Activated CD4-positive, alpha-beta T cell treated with anti-CD3 and anti-CD28 coated beads, Interleukin-2, amount 50 U/mL, for 24 hours (primary cell): ENCODE measurements at regions not wholly inside any gene's neighbourhood (a gene's known extent, or its start where the extent isn't known, plus 50 kb on each side); places are given as distances from the start of the nearest gene placed in this dataset.
"Not testable (repeated sequence)": the region's sequence is repeated elsewhere in the genome, so short reads cannot be mapped to it uniquely, and the experiment has no call there.

ENCODE experiments used
- DNase-seq, 2 donors: peaks; one replicate each; pipeline ENCODE4 v3.0.0-alpha.2; 2020; ENCODE audit warnings: low read depth in 1 of 2, low spot score in 1 of 2

GRCh38 chr1:147071142-147071541, 101.1 kb downstream of the PRKAB2 start:
- no peak for DNase-seq

GRCh38 chr1:147062956-147063355, 109.3 kb downstream of the PRKAB2 start:
- DNase-seq, result no peak

DNA sequence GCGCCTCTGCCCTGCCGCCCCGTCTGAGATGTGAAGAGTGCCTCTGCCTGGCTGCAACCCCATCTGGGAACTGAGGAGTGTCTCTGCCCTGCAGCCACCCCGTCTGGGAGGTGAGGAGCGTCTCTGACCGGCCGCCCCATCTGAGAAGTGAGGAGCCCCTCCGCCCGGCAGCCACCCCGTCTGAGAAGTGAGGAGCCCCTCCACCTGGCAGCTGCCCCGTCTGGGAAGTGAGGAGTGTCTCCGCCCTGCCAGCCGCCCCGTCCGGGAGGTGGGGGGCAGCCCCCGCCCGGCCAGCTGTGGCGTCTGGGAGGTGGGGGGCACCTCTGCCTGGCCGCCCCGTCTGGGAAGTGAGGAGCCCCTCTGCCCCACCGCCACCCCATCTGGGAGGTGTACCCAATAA, 110.4 kb downstream of the PRKAB2 start:
- DNase-seq, result not testable (repeated sequence)

DNA sequence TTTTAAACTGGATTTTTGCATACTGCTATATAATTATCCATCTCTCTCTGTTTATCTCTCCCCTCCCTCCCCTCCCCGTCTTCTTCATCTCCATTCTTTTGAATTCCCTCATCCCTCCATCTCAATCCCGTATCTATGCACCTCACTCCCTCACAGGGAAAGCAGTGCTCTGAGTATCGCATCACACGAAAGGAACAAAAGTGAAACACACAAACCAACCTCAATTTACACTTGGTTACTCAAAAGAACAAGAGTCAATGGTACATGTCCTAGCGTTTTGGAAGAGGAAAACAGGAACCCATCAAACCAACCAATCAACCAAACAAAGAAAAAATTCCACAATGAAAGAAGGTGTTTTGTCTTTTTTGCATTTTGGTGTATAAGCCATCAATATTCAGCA, 115.1 kb downstream of the NBPF12 start:
- no peak for DNase-seq

DNA sequence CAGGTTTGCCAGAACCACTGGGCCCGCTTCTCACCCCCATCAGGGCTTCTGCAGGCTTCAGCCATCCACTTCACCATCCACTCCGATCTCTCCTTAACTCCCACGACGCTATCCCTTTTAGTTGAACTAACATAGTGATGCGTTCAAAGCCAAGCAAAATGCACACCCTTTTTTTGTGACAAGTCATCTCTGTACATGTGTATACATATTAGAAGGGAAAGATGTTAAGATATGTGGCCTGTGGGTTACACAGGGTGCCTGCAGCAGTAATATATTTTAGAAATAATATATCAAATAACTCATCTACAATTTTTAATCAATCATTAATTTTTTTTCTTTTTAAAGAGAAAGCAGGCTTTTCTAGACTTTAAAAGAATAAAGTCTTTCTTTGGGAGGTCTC, 114.6 kb downstream of the NBPF12 start:
- no peak for DNase-seq

DNA sequence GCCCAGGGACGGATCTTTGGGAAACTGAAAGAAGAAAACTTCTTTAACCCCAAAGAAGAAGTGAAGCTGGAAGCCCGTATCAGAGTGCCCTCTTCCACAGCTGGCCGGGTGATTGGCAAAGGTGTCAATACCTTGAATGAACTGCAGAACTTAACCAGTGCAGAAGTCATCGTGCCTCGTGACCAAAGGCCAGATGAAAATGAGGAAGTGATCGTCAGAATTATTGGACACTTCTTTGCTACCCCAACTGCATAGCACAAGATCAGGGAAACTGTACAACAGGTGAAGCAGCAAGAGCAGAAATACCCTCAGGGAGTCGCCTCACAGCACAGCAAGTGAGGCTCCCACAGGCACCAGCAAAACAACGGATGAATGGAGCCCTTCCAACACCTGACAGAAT, 114.0 kb downstream of the NBPF12 start:
- DNase-seq, result no peak

DNA sequence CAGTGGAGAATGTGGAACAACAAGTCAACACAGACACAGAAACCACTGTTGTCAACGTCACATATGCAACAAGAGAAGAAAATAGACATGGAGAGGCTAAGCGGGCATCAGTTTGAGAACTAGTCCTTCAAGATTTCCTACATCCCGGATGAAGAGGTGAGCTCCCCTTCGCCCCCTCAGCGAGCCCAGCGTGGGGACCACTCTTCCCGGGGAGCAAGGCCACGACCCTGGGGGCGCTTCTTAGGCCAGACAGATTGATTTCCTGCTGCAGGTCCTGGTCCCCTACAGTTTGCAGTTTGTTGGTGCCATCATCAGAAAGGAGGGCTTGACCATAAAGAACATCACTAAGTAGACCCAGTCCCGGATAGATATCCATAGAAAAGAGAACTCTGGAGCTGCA, 113.0 kb downstream of the NBPF12 start:
- no peak for DNase-seq

DNA sequence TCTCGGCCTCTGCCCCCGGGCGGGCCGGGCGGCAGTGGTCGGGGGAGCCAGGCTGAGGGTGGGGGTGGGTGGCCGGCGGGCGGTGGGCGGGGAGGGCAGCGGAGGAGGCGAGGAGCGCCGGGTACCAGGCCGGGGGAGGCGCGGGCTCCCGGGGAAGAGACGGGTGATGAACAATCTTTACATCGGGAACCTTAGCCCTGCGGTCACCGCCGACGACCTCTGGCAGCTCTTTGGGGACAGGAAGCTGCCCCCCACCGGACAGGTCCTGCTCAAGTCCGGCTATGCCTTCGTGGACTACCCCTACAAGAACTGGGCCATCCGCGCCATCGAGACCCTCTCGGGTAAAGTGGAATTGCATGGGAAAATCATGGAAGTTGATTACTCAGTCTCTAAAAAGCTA, 112.5 kb downstream of the NBPF12 start:
- no peak for DNase-seq

GRCh38 chr1:147046863-147047394, 108.8 kb downstream of the NBPF12 start:
- DNase-seq, result not testable (repeated sequence)

- DNase-seq, result no peak
Measured at GRCh38 chr1:147046189-147046862, 108.2 kb downstream of the NBPF12 start.
